Activated naive CD4-positive, alpha-beta T cell treated with anti-CD3 and anti-CD28 coated beads, Interleukin-2, amount 50 U/mL, for 16 hours (primary cell): ENCODE measurements at regions not wholly inside any gene's neighbourhood (a gene's known extent, or its start where the extent isn't known, plus 50 kb on each side); places are given as distances from the start of the nearest gene placed in this dataset.
"Not testable (repeated sequence)": the region's sequence is repeated elsewhere in the genome, so short reads cannot be mapped to it uniquely, and the experiment has no call there.

Source experiments
- DNase-seq: peaks from one replicate; pipeline ENCODE4 v3.0.0-alpha.2; 2020

DNA sequence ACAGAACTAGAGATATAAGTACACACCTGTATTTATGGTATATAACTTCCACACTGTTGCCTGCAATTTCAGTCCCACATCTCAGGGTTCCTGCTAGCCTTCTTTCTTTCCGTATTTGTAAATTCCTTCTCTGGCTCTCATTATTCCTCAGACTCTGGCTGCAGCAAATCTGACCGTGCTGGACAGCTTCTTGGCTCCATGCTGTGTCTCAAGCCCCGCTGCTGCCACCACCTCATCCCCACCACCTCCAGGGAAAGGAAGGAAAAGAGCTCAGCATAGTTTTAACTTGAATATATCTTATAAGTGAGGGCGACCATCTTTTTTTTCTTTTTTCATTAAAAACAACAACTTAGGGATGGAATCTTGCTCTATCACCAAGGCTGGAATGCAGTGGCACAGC, 155.6 kb upstream of the CXCL13 start:
- DNase-seq = no peak

DNA sequence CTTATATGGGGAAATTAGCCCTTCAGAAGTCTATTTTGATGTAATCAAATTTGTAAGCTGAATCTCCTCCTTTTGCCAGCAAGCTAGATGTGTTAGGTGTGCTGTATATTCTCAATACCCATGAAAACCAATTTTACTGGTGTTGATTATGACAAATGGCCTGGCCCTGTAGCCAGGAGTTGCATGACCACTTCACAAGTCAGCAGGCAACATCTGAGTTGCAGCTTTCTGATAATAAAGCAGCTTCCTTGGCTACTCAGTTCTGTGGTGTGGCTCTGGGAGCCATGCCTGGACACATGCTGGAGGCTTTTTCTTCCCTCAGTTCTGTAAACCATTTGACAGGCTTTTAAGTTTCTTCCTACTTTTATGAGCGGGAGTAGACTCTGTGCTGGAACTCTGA, 154.1 kb upstream of the CXCL13 start:
- DNase-seq = no peak

DNA sequence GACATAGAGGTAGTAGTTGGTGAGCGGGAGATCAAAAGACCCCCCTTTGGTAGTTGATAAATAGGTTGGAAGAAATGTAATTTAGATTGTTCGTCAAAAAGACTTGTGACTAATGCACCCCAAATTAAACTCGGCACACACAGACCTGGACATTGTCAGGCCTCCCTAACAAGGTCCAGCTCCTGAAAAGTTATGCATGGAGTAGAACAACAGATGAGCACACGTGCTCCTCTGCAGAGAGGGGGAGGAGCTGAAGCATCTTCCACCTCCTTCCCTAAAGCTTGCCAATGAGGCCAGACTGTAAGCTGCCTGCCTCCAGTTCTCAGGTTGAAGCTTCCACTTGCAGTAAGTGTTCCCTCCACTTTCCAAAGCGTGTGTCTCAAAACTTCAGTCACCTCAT, 153.5 kb upstream of the CXCL13 start:
- not testable (repeated sequence) for DNase-seq

DNA sequence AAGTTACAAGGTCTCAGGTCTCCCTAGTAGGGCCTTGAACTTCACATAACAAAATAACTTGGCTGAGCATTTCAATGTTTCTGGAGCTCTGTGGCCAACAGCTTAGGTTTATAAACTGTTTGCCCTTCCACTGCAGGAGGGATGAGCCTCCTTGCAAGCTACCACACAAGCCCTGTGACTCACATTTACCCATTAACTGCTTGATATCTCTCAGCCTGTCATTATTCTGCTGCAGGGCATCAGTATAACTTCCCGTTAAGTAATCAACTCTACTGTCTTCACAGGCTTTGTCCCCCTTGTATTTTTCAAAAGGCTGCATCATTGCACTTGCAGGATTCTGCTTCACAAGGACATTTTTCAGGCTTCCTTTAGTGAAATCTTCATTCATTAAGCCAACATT, 151.7 kb upstream of the CXCL13 start:
- no peak for DNase-seq

DNA sequence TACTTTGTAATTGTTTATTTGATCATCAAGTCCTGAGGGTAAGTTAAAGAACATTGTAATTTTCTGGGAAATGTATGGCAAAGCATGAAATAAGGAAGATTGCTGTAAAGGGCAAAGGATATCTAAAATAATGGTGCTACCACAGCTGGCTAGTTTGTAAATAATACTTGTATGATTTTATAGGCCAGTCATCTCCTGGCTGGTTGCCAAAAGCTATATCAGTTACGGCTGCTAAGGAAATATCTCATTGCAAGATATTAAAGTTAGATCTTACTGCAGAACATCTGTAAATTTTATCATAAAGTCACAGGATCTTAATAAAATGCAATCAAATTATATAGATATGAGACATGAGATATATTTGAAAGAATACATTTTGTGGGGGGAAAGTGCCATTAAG, 150.8 kb upstream of the CXCL13 start:
- DNase-seq = no peak

DNA sequence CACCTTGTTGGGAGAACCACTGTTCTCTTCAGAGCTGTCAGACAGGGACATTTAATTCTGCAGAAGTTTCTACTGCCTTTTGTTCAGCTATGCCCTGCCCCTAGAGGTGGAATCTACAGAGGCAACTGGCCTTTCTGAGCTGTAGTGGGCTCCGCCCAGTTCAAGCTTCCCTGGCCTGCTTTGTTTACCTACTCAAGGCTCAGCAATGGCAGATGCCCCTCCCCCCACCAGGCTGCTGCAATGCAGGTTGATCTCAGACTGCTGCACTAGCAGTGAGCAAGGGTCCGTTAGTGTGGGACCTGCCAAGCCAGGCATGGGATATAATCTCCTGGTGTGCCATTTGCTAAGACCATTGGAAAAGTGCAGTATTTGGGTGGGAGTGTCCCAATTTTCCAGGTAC, 141.5 kb upstream of the CXCL13 start:
- DNase-seq = not testable (repeated sequence)

DNA sequence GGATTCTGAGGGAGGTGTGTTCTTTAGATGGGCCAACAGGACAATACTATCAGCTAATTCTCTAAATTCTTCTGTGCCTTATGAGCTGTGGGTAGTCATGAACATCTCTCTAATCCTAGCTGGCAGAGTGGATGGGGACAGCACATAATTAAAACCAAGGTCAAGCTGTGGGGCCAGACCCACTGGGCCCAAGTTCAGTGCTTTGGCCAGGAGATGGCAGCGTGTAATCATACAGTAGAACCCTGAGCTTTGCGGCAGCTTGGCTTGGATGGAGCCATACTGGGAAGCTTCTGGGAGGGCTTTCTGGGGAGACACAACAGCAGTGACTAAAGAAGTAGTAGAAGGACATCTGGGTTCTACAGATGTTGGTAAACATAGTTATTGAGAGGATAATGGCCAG, 140.3 kb upstream of the CXCL13 start:
- no peak for DNase-seq

DNA sequence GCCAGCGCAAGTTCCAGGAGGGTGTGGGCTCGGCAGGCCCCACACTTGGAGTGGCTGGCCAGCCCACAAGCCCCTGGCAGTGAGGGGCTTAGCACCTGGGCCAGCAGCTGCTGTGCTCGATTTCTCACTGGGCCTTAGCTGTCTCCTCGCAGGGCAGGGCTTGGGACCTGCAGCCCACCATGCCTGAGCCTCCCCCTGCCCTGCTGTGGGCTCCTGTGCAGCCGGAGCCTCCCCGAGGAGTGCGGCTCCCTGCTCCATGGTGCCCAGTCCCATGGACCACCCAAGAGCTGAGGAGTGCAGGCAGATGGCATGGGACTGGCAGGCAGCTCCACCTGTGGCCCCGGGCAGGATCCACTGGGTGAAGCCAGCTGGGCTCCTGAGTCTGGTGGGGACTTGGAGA, 139.2 kb upstream of the CXCL13 start:
- DNase-seq = no peak

DNA sequence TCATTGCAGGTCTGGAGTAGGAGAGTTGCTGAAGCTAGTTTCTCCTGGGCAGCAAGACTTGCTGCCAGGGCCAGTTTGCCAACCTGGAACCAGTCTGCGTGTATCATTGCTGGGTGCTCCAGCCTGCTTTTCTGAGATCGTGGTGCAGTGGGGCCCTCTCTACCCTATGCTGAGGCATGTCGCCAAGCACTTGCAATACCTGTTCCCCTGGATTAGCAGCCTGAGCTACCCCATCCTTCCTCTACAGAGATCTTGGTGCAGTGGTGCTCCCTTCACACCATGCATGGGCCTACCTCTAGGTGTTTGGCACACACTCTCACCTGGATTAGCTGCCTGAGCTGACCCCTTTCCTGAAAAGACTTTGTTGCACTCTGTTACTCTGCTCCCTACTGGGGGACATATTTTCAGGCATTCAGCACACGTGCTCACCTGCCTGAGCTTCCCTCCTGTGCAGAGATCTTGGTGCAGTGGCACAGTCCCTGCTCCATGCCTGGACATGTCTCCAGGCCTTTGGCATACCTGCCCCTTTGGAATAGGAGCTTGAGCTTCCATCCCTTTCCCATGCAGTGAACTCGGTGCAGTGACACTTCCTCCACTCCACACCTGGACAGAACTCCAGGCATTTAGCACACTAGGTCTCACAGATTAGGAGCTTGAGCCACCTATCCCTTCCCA, 133.7 kb upstream of the CXCL13 start:
- DNase-seq = no peak

DNA sequence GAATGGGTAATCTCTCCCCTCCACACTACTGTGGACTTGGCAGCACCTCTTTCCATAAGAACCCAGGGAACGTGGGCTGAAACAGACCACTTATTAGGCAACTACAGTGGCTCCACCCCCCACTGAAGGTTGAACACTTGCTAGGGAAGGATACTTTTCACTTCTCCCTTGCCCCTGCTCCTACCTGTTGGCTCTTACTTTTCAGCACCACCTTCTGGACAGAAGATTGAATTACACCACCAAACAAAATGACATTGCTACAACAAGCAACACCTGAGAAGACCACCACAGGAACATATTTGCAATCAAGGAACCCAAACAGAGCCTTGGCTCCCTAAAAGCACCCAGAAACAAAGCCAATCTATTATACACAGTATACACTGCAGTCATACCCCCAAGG, 132.1 kb upstream of the CXCL13 start:
- DNase-seq = no peak

DNA sequence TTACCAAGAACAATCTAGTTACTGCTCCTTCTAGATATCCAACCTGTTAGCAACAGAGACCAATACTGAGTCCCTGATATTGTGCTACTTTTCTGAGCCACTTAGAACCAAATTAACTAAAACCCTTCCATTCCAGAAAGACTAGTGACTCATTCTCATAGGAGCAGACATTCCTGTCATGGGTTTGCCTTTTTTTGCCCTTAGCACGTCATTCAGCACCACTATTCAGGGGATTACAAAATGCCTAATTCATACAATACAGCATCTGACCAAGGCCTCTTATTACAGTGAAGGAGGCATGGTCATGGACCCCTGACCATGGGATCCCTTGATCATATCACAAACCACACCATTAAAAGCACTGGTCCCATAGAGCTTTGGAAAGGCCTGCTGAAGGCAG, 123.8 kb upstream of the CXCL13 start:
- DNase-seq = no peak

DNA sequence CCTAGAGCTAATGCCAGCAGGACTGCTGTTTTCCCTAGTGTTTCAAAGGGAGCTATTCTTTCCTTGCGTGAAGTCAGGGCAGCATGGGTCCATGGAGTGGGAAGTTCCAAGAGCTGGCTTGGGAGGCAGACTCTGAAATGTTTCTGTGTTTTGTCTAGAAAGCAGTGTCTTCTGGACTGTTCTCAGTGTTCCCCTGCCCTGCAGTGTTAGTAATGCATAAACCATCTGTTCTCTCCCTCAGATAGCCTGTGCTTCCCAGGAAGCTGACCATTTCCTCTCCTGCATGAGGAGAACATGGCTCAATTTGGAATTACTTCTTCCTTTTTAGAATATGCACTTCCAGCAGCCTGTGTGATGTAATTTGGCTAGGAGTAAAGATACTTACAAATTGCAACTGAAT, 116.7 kb upstream of the CXCL13 start:
- DNase-seq = no peak

DNA sequence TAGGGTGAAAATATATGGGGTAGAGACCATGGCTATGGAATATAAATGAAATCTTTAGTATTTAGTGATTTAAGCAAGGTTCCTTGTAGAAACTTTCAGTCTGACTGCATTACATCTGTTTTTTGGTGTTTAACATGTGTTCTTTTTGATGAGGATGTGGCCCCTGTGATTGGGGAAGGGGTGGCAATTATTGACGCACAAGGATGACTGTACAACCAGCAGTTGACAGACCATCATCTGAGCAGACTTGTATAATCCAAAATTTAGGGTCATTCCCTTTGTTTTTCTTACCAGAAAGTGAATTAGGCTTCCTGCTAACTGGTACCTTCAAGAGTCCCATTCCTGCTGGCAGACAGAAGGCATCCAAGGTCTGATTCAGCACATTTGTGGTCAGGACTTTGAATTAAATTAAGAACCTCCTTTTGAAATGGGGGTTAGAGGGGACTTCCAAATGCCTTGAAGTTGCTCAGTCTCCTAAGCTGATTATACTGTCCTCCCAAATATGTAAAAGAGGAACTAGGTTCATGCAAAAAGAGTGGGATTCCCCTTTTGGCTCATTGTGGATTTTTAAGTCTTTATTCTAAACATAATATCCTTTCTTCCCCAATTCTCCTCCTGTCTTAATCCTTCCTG, 112.4 kb upstream of the CXCL13 start:
- no peak for DNase-seq

DNA sequence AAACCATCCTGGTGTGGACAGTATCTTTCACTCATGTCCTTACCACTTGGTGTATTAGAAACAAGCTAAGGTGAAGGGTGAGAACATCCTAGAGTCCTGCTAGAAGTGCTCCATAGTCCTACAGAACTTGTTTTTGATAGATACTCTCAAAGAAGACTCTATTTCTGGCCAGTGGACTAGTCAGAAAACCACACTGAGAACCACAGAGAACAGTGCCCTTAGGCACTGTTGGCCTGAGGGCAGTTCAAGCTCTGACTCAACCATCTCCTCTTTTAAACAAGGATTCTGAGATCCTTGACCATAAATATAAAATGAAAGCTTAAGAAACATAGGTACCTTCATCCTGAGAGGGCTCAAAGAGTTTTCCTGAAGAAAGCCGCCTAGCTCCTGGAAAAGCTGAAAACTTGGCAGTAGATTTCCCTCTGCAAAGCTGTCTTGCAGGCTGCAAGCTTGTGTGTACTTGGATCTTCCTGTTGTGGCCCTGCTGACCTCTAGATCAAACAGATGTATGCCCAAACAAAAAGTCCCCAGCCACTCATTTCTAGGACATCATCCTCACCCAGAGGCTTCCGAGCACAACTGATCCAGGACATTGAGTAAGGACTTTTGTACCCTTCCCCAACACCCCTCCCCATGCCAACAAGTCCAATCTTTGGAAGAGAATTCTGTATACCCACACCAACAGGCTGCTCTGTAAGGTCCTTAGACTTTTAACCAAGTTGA, 111.6 kb upstream of the CXCL13 start:
- no peak for DNase-seq

DNA sequence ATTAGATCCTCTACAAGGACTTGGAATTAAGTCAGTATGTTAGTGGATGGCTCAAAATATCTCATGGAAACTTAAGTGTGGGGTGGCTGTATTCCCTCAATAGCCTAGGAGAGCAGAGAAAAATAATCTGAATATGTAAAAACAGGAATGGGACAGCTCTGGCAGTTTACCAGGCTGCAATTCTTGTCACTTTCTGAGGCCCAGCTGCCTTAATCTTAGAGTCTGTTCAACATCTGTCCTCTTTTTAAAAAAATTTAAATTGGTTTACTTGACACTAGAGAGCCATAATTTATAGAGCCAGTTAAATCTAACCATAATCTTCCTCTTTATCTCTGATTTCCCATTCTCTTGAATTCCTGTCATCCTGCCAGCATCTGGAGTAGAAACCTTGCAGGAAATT, 109.2 kb upstream of the CXCL13 start:
- DNase-seq = no peak

DNA sequence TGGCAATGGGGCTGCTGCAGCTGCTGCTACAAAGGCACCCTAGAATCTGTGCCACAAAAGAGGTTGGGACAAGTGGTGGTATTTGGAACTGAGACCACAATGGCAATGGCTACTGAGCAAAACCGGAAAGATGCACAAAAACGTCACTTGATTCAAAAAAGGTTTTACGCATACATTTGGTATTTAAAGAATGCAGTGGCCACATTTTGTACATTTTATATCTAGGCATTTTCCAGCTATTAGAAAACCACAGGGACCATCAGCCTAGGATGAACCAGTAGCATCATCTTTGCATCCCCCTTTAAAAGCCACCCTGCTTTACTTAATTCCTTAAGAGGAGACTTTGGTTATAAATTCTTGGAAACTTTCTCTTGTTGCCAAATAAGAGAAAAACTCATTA, 104.8 kb upstream of the CXCL13 start:
- no peak for DNase-seq

DNA sequence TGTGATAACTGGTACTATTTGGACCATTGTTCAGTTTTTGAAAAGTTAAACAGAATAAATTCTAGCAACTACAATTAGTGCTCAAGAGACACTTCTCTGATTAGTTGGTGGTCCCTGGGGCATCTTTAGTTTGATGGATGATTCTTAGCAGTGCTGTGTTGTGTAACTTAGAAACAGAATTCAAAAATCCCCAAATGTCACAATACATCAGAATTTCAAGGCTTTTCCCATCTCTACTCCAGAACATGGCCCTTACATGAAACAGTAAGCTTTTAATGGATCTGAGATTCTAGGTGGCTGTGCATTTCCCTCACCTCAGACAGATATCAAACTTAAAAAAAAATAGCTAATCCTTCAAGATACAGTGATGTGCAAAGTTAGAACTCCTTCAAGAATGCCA, 104.4 kb upstream of the CXCL13 start:
- no peak for DNase-seq

DNA sequence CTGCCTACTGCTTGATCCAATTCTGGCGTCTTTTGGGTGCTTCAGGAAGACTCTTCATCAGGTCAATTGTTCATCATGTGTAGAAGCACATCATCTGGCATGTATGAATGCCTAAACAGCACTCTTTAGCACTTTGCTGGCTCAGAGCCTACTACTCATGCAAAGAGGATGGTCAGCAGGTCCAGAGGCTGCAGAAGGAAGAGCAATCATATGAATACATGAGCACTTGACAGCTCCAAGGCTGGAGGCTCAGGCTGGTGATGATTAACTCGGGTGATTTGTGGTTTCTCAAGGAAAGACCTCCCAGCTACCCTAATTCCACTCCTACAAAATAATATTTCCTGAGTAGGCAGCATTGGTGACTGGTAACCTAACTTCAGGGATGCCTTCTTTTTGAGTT, 103.8 kb upstream of the CXCL13 start:
- DNase-seq = no peak

DNA sequence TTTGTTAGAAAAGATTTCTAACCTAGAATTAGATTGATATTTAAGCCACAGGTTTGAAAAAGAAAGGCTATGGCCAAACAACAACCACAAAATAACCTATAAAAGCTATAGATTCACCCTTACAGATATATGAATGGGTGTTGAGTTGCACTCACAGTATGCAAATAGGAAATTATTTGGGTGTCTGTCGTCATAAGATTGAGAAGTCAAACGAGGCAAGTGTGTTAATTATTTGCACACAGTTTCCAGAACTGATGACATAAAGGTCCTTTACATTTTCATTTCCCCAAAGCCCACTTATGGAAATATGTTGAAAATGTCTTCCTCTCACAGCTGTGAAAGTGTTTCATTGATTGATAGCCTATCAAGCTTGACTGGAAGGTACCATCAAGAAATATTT, 101.2 kb upstream of the CXCL13 start:
- DNase-seq = no peak

DNA sequence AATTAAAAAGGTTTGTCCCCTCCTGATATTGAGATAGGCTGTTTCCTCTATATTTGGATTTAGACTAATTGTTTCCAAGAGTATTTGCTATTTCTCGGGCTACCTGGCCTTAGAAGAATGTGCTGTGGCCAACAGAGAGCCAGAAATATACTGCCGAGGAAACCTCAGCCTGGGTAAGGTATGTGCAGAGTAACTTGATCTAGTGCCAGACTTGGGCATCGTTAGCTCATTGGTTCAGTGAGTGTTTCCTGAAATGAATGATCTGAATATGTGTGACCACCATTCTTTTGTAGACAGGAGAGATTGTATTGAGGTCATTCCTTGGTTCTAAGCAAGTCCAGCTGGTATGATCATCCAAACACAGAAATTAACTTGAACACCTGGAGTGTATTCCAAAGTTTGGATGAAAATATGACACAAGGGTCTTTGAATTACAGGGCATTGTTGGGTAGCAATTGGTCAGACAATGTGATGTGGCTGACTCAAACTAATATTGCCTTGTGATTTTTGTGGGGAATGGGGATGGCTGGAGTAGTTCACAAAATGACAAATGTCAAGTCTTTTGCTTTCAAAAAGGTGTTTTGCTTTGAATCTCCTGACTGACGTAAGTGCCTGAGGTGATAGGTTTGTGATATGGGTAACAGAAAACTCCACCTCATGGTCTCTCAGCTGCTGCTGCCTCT, 100.2 kb upstream of the CXCL13 start:
- DNase-seq = no peak

DNA sequence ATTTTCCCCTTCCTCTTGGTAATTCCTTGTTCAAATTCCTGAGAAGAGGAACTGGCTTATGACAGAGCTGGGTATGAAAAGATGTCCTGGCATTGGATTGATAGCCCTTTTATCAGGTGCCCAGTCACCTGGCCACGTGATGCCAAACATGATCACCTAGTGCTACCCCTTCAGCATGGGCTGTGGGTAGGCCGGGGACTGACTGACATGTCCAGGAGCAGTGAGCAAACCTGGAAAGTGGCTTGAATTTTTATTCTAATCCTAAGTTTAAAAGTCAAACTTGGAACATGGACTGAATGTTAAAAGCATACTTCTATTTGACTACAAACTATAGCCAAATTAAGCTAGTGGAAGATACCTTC, 99.7 kb upstream of the CXCL13 start:
- DNase-seq = no peak

DNA sequence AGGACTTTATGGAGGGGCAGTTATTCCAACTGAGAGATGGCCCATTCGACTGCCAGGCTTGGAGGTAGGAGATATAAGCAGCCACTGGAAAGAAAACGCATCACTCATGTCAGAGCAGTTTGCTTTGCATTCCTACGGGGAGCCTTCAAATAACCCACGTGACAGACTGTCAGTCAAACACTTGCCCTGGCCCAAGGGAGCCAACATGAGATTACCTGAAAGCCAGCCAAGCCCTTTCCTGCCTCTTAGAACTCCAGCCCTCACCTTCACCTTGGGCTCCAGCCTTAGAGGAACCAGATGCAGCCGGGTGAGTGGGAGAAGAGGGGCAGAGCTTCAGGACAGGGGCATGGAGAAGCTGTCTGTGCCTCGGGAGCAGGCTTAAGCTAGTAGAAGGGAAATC, 95.3 kb upstream of the CXCL13 start:
- DNase-seq = no peak

DNA sequence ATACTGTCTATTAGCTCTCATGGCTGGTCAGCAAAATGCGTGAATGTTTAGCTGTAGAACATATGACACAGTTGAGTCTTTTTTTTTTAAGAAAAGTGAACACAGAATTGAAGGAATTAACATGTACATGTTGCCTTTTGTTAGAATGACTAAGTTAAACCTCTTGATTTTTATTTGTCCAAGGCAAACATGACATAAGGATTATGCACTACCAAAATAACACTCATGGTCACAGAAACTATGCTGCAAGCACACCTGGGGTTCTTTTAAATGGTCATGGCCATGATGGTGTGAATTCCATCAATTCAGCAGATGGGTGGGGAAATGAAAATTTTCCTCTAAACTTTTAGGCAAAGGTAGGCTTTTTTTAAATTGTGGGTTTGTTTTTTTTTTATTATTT, 80.1 kb upstream of the CXCL13 start:
- no peak for DNase-seq

DNA sequence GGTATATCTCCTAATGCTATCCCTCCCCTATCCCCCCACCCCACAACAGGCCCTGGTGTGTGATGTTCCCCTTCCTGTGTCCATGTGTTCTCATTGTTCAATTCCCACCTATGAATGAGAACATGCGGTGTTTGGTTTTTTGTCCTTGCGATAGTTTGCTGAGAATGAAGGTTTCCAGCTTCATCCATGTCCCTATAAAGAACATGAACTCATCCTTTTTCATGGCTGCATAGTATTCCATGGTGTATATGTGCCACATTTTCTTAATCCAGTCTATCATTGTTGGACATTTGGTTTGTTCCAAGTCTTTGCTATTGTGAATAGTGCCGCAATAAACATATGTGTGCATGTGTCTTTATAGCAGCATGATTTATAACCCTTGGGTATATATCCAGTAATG, 77.7 kb upstream of the CXCL13 start:
- not testable (repeated sequence) for DNase-seq
